AG09319 (cell line): ENCODE measurements at regions not wholly inside any gene's neighbourhood (a gene's known extent, or its start where the extent isn't known, plus 50 kb on each side); places are given as distances from the start of the nearest gene placed in this dataset.

Experiments used
- DNase-seq: peaks from one replicate; pipeline ENCODE4 v3.0.0-alpha.2; 2010; ENCODE audit warnings: low read depth; ENCODE audit errors: extremely low read depth
- TF ChIP-seq, protein P1 (sequence below): IDR thresholded peaks from 2 replicates; pipeline ENCODE4 v1.5.1; 2011; ENCODE audit warnings: low read depth, mild to moderate bottlenecking, inconsistent platforms, low read length, moderate library complexity

DNA sequence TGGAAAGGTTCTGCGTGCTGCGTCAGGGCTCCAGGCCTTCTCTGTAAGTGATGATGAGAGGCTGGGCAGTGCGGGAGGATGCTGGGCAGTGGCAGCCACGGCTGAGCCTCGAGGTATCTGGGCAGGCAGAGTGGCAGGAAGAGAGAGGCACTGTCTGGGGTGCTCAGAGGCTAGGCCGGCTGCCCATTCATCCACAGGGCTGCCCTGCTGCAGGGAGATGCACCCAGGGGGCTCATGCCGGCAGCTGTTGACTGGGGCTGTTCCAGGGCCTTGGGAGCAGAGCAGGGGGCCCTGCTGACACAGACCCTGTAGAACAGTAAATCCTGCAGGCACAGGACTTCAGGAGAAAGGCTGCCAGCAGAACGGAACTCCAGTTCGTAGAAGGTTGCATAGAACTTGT lies 88.8 kb downstream of the BOD1 start:
- TF ChIP-seq, protein P1, sequence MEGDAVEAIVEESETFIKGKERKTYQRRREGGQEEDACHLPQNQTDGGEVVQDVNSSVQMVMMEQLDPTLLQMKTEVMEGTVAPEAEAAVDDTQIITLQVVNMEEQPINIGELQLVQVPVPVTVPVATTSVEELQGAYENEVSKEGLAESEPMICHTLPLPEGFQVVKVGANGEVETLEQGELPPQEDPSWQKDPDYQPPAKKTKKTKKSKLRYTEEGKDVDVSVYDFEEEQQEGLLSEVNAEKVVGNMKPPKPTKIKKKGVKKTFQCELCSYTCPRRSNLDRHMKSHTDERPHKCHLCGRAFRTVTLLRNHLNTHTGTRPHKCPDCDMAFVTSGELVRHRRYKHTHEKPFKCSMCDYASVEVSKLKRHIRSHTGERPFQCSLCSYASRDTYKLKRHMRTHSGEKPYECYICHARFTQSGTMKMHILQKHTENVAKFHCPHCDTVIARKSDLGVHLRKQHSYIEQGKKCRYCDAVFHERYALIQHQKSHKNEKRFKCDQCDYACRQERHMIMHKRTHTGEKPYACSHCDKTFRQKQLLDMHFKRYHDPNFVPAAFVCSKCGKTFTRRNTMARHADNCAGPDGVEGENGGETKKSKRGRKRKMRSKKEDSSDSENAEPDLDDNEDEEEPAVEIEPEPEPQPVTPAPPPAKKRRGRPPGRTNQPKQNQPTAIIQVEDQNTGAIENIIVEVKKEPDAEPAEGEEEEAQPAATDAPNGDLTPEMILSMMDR: no peak
- no peak for DNase-seq

DNA sequence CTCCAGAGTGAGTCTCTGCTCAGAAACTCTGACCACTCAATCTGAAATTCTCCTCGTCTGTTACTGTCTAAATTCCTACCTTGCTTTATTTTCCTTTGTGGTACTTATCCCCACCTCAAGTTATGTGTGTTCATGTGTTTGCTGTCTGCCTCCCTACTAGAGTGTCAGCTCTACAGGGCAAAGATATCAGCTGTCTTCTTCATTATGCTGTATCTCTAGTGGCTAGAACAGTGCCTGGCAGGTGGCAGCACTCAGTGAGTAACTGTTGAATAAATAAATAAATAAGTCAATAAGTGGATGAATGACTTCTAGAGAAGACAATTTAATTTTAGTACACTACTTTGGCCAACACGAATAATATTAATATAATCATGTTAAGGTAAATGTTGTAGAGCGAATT lies 92.3 kb downstream of the BOD1 start:
- DNase-seq: no peak
- TF ChIP-seq, protein P1: no peak

DNA sequence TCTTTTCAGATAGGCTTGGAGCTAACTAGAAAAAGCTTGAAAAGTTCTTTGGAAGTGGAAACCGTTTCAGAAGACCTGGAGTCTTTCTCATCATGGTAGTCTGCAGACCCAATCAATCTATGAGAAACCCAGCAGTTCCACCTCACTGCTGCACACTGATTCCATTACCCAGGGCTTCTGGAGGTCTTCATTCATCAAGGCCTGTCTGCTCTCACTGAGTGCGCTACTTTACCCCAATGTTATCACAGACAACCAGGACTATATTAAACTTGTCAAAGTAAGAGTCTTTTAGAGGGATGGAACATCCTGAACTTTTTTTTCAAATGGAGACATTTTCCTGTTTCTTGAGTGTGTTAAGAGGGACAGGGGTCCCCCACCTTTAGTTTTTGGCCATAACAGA lies 93.1 kb downstream of the BOD1 start:
- TF ChIP-seq, protein P1: no peak
- no peak for DNase-seq

DNA sequence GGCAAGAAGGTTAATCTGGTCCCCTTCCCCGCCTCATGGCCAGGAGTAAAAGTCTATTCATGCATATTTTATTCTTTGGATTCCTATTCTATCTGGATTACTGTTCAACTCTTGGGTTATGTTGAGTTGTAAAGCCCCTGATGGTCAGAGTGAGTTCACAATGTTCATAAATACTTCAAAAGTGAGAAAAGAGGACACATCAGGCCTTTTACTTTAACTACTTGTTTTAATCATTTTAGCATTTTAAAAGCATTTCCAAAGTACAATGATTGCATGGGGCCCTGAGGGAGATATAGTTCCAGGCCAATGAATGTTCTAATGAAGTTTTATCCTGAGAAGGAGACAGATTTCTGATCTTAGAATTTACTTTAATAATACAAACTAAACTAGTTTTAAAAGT lies 93.9 kb downstream of the BOD1 start:
- DNase-seq: no peak

DNA sequence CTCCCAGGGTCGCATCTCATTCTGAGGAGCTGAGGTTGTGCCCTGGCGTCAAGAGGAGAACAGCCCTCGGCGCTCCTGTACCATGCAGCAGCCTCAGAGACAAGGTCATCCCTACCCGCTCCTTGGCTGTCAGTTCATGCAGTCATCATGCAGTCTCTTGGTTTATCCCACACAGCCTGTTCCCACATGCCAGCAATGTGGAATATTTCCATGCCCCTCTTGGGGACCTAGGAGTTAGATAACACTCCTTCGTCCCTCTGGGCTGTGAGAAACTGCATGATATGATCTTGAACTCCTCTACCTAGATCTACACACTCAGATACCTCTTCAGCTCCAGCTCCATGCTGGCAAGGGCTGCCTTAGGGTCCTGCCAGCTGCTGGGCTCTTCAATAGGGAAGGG lies 97.6 kb downstream of the BOD1 start:
- TF ChIP-seq, protein P1: no peak
- no peak for DNase-seq

More for the DNA sequence above, 93.9 kb downstream of the BOD1 start:
- TF ChIP-seq, protein P1: no peak

DNA sequence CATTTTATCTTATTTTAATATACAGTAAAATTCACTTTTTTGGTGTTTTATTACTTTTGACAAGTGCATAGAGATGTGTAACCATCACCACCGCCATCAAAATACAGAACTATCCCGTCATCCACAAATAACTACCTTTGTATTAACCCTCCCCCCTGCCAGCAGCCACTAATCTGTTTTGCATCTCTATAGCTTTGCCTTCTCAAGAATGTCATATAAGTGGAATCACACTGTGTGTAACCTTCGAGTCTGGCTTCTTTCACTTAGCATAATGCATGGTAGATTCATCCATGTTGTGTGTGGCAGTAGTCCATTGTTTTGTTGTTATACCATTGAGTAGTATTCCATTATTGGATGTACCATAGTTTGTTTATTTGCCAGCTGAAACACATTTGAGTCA lies 98.8 kb downstream of the BOD1 start:
- TF ChIP-seq, protein P1: no peak
- no peak for DNase-seq

DNA sequence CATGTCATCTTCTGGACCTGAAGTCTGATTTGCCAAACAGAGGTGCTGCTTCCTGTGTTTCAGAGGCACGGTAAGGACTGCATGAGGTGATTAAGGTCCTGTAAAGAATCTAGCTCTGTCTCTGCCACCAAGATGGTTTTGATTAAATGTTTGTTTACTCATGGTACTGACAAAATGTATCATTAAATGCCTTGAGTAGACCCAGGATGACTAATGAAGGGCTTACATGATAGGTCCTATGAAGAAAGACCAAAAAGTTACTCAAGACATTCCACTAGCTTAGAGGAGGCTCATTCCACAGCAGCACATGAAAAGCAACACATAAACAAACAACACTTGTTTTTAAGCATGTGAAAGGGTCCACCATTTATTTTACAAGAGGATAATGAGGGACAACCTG lies 100.9 kb downstream of the BOD1 start:
- DNase-seq: peak; percentile 92
- TF ChIP-seq, protein P1: no peak
